ENCODE measurements at regions not wholly inside any gene's neighbourhood (a gene's known extent, or its start where the extent isn't known, plus 50 kb on each side); places are given as distances from the start of the nearest gene placed in this dataset.
"Not testable (repeated sequence)": the region's sequence is repeated elsewhere in the genome, so short reads cannot be mapped to it uniquely, and the experiment has no call there.

GRCh38 chrX:21167494-21167893, 206.7 kb upstream of the CNKSR2 start:
- no peak overlapping the region for H3K4me3 Mint-ChIP-seq
- no peaks in the 10 kb centered on the region for H3K27me3 Mint-ChIP-seq (ENCODE audit: low read depth)
- no peaks in the 10 kb centered on the region for H3K9me3 Mint-ChIP-seq (ENCODE audit: insufficient read depth)
- DNase-seq (no peak), ATAC-seq (no peak)
- ChIA-PET CTCF (interaction anchor here (0.8 kb wide), 1 partner anchor 10 kb away, joined by 3 read pairs; no protein-coding TSS in a partner anchor), POLR2A (no interaction called here)
- H3K4me1 Mint-ChIP-seq (ENCODE audit: low read depth) = no peaks in the 10 kb centered on the region
- no peak overlapping the region for H3K27ac Mint-ChIP-seq
- no peaks in the 10 kb centered on the region for H3K36me3 Mint-ChIP-seq (ENCODE audit: low read depth)

GRCh38 chrX:21168401-21169160, 205.6 kb upstream of the CNKSR2 start:
- ChIA-PET CTCF (no interaction called here), POLR2A (no interaction called here)
- DNase-seq = no peak
- no peaks in the 10 kb centered on the region for H3K36me3 Mint-ChIP-seq (ENCODE audit: low read depth)
- no peak overlapping the region for H3K27ac Mint-ChIP-seq
- no peaks in the 10 kb centered on the region for H3K4me1 Mint-ChIP-seq (ENCODE audit: low read depth)
- no peaks in the 10 kb centered on the region for H3K9me3 Mint-ChIP-seq (ENCODE audit: insufficient read depth)
- no peaks in the 10 kb centered on the region for H3K27me3 Mint-ChIP-seq (ENCODE audit: low read depth)
- no peak for ATAC-seq
- H3K4me3 Mint-ChIP-seq = no peak overlapping the region

- no peak overlapping the region for H3K4me3 Mint-ChIP-seq
- no peaks in the 10 kb centered on the region for H3K9me3 Mint-ChIP-seq (ENCODE audit: insufficient read depth)
- H3K27me3 Mint-ChIP-seq (ENCODE audit: low read depth) = no peaks in the 10 kb centered on the region
- H3K4me1 Mint-ChIP-seq (ENCODE audit: low read depth) = no peaks in the 10 kb centered on the region
- ATAC-seq = no peak
- ChIA-PET POLR2A (no interaction called here), CTCF (no interaction called here)
- no peaks in the 10 kb centered on the region for H3K36me3 Mint-ChIP-seq (ENCODE audit: low read depth)
- no peak overlapping the region for H3K27ac Mint-ChIP-seq
- no peak for DNase-seq
Measured at GRCh38 chrX:21171181-21171580, 203.0 kb upstream of the CNKSR2 start.

- ChIA-PET CTCF (no interaction called here), POLR2A (no interaction called here)
- no peak for DNase-seq
- no peaks in the 10 kb centered on the region for H3K27me3 Mint-ChIP-seq (ENCODE audit: low read depth)
- no peaks in the 10 kb centered on the region for H3K4me1 Mint-ChIP-seq (ENCODE audit: low read depth)
- H3K9me3 Mint-ChIP-seq (ENCODE audit: insufficient read depth) = no peaks in the 10 kb centered on the region
- H3K4me3 Mint-ChIP-seq = no peak overlapping the region
- no peak for ATAC-seq
- no peak overlapping the region for H3K27ac Mint-ChIP-seq
- H3K36me3 Mint-ChIP-seq (ENCODE audit: low read depth) = no peaks in the 10 kb centered on the region
Measured at GRCh38 chrX:21174439-21174838, 199.8 kb upstream of the CNKSR2 start.

- CTCF ChIA-PET = interaction anchor here (1.1 kb wide), 1 partner anchor 10 kb away, joined by 3 read pairs; no protein-coding TSS in a partner anchor
Measured at GRCh38 chrX:21176921-21177571, 197.2 kb upstream of the CNKSR2 start.

GRCh38 chrX:21181232-21181853, 192.9 kb upstream of the CNKSR2 start:
- H3K27ac Mint-ChIP-seq = no peak overlapping the region
- H3K4me1 Mint-ChIP-seq (ENCODE audit: low read depth) = no peaks in the 10 kb centered on the region
- H3K4me3 Mint-ChIP-seq = no peak overlapping the region
- CTCF ChIA-PET = no interaction called here
- POLR2A ChIA-PET = no interaction called here
- H3K36me3 Mint-ChIP-seq (ENCODE audit: low read depth) = no peaks in the 10 kb centered on the region
- ATAC-seq (no peak), DNase-seq (no peak)
- no peaks in the 10 kb centered on the region for H3K27me3 Mint-ChIP-seq (ENCODE audit: low read depth)
- H3K9me3 Mint-ChIP-seq (ENCODE audit: insufficient read depth) = no peaks in the 10 kb centered on the region

More at GRCh38 chrX:21176921-21177571, 197.2 kb upstream of the CNKSR2 start:
- no peaks in the 10 kb centered on the region for H3K4me1 Mint-ChIP-seq (ENCODE audit: low read depth)
- DNase-seq = no peak
- ATAC-seq = no peak
- no peaks in the 10 kb centered on the region for H3K36me3 Mint-ChIP-seq (ENCODE audit: low read depth)
- H3K27ac Mint-ChIP-seq = no peak overlapping the region
- H3K27me3 Mint-ChIP-seq (ENCODE audit: low read depth) = no peaks in the 10 kb centered on the region
- no peaks in the 10 kb centered on the region for H3K9me3 Mint-ChIP-seq (ENCODE audit: insufficient read depth)
- POLR2A ChIA-PET = no interaction called here
- no peak overlapping the region for H3K4me3 Mint-ChIP-seq

GRCh38 chrX:21193196-21193595, 181.0 kb upstream of the CNKSR2 start:
- no peak overlapping the region for H3K4me3 Mint-ChIP-seq
- H3K27ac Mint-ChIP-seq = no peak overlapping the region
- H3K4me1 Mint-ChIP-seq (ENCODE audit: low read depth) = no peaks in the 10 kb centered on the region
- H3K36me3 Mint-ChIP-seq (ENCODE audit: low read depth) = no peaks in the 10 kb centered on the region
- H3K27me3 Mint-ChIP-seq (ENCODE audit: low read depth) = no peaks in the 10 kb centered on the region
- no peak for DNase-seq
- ChIA-PET CTCF (no interaction called here), POLR2A (no interaction called here)
- H3K9me3 Mint-ChIP-seq (ENCODE audit: insufficient read depth) = no peaks in the 10 kb centered on the region
- no peak for ATAC-seq

GRCh38 chrX:21194526-21194925, 179.7 kb upstream of the CNKSR2 start:
- CTCF ChIA-PET = no interaction called here
- no peak for DNase-seq
- ATAC-seq = no peak
- H3K9me3 Mint-ChIP-seq (ENCODE audit: insufficient read depth) = no peaks in the 10 kb centered on the region
- POLR2A ChIA-PET = no interaction called here
- H3K36me3 Mint-ChIP-seq (ENCODE audit: low read depth) = no peaks in the 10 kb centered on the region
- H3K4me1 Mint-ChIP-seq (ENCODE audit: low read depth) = no peaks in the 10 kb centered on the region
- no peak overlapping the region for H3K27ac Mint-ChIP-seq
- no peaks in the 10 kb centered on the region for H3K27me3 Mint-ChIP-seq (ENCODE audit: low read depth)
- H3K4me3 Mint-ChIP-seq = no peak overlapping the region

GRCh38 chrX:21207080-21207479, 167.1 kb upstream of the CNKSR2 start:
- peaks cover 3% of the 10 kb centered on the region for H3K9me3 Mint-ChIP-seq (ENCODE audit: insufficient read depth)
- ATAC-seq (no peak), DNase-seq (no peak)
- no peaks in the 10 kb centered on the region for H3K27me3 Mint-ChIP-seq (ENCODE audit: low read depth)
- H3K4me3 Mint-ChIP-seq = no peak overlapping the region
- CTCF ChIA-PET = no interaction called here
- H3K4me1 Mint-ChIP-seq (ENCODE audit: low read depth) = no peaks in the 10 kb centered on the region
- POLR2A ChIA-PET = no interaction called here
- H3K36me3 Mint-ChIP-seq (ENCODE audit: low read depth) = no peaks in the 10 kb centered on the region
- H3K27ac Mint-ChIP-seq = no peak overlapping the region

GRCh38 chrX:21219208-21219607, 155.0 kb upstream of the CNKSR2 start:
- H3K4me3 Mint-ChIP-seq; H3K36me3 Mint-ChIP-seq (ENCODE audit: low read depth); DNase-seq; H3K27me3 Mint-ChIP-seq (ENCODE audit: low read depth); H3K9me3 Mint-ChIP-seq (ENCODE audit: insufficient read depth); ATAC-seq; CTCF ChIA-PET; H3K27ac Mint-ChIP-seq; H3K4me1 Mint-ChIP-seq (ENCODE audit: low read depth); POLR2A ChIA-PET: not testable (repeated sequence)

GRCh38 chrX:21225643-21226042, 148.6 kb upstream of the CNKSR2 start:
- no peaks in the 10 kb centered on the region for H3K9me3 Mint-ChIP-seq (ENCODE audit: insufficient read depth)
- ChIA-PET CTCF (no interaction called here), POLR2A (no interaction called here)
- H3K27me3 Mint-ChIP-seq (ENCODE audit: low read depth) = no peaks in the 10 kb centered on the region
- H3K27ac Mint-ChIP-seq = no peak overlapping the region
- DNase-seq (no peak), ATAC-seq (no peak)
- H3K4me3 Mint-ChIP-seq = no peak overlapping the region
- no peaks in the 10 kb centered on the region for H3K4me1 Mint-ChIP-seq (ENCODE audit: low read depth)
- H3K36me3 Mint-ChIP-seq (ENCODE audit: low read depth) = no peaks in the 10 kb centered on the region

- DNase-seq; H3K4me1 Mint-ChIP-seq (ENCODE audit: low read depth); H3K27ac Mint-ChIP-seq; H3K9me3 Mint-ChIP-seq (ENCODE audit: insufficient read depth); H3K36me3 Mint-ChIP-seq (ENCODE audit: low read depth); H3K27me3 Mint-ChIP-seq (ENCODE audit: low read depth); POLR2A ChIA-PET; CTCF ChIA-PET; H3K4me3 Mint-ChIP-seq; ATAC-seq: not testable (repeated sequence)
Measured at GRCh38 chrX:21228974-21229373, 145.2 kb upstream of the CNKSR2 start.

Data from activated CD8-positive, alpha-beta T cell treated with anti-CD3 and anti-CD28 coated beads, Interleukin-2, amount 10 ng/mL, durations not matched to agents 7 days and 5 days (primary cell).